ENCODE measurements at regions not wholly inside any gene's neighbourhood (a gene's known extent, or its start where the extent isn't known, plus 50 kb on each side); places are given as distances from the start of the nearest gene placed in this dataset.
"Not testable (repeated sequence)": the region's sequence is repeated elsewhere in the genome, so short reads cannot be mapped to it uniquely, and the experiment has no call there.

DNA sequence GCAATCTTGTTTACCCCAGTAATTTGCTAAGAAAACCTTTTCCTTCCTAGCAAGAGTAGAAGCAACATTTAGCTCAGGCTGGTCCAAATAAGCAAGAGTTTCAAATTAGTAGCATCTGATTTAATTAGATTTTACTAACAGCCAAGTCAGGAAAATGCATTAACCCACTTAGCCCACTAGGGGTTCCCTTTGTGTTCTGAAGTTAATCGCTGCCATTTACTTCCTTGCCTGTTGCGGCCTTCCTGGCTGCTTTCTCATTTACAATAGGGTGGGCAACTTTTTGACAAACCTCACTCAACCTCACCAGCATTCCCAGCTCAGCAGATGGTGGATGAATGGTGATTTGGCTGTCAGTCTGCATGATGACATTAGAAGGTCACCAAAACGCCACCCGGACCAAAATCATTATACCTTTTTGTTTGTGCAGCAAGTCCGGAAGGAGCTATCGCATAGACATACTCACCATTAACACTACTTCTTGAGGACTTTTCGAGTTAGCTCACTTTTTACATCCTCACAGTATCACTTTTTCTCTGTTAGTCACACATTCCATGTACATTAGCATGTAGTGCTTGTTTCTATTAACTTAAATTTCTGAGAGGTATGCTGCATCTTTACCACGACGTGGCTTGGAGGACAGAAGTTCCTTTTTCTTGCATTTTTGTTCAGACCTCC lies 101.5 kb upstream of the SETBP1 start:
- peak in 1 of 3 experiments; percentile 43 for DNase-seq

DNA sequence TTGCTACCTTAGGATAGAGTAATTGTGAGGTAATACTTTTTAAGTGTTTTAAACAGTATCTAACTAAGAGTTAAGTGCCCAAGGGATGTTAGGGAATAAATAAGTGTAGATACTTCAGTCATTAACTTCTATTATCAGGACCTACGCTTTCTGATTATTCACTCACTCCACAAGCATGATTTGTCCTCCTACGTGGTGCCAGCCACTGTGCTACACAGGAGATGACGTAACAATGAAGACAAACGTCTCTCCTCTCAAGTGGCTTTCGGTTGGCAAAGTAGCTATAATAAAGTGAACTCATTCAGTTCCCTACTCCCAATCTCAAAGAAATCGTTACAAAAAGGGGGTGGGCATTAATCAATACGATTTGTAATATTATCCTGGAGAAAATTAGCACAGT lies 100.9 kb upstream of the SETBP1 start:
- no peak for DNase-seq

DNA sequence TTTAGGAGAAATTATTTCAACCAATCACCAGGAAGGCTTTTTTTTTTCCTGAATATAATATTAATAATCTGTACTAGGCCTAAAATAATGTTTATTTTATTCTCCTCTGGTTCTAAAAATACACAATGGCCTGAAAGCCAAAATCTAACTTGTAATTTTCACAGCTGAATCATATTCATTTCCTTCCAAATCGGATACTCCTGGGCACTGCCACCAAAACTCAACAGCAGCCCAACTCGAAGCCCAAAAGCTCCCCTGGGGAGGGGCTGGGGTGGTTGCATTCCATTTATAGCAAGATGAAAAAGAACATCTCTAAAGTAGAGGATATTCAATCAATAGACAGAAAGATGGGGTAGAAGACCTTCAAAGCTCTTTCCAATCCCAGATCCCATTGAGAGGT lies 100.5 kb upstream of the SETBP1 start:
- DNase-seq = no peak

DNA sequence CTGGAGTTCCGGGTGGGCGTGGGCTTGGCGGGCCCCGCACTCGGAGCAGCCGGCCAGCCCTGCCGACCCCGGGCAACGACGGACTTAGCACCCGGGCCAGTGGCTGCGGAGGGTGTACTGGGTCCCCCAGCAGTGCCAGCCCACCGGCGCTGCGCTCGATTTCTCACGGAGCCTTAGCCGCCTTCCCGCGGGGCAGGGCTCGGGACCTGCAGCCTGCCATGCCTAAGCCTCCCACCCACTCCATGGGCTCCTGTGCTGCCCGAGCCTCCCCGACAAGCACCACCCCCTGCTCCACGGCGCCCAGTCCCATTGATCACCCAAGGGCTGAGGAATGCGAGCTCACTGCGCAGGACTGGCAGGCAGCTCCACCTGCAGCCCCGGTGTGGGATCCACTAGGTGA lies 99.9 kb upstream of the SETBP1 start:
- DNase-seq = not testable (repeated sequence)

DNA sequence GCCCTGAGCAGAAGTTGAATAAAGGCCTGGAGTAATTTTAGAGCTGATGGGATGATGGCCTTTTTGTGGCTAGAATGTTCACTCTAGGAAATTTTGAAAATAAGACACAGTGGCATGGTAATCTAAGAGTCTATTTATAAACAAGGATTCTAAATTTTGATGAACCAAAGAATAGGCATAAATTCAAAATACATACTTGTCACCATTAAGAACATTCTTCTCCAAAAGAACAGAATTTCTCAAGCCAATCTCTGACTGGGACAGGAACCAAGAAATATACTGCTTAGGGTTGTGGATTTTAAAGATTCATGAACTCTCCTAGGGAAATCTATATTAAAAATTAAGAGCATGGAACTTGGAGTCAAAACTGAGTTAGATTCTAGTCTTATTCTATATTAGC lies 98.2 kb upstream of the SETBP1 start:
- no peak for DNase-seq

DNA sequence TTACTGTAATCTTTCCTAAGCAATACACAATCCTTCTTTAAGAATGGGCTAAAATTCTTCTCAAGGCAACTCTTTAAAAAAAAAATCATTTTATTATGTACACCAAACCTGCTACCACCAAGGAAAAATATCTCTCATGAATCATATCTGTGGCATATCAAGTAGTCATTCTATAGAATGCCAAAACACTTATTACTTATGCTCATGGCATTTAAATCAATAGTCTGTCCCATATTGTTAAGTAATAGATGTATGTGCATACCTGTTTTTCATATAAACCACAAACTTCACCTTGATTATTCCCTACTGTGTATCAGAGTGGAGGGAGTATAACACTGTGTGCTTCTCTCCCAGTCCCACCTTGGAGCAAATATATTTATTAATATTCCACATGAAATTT lies 95.8 kb upstream of the SETBP1 start:
- DNase-seq = no peak

DNA sequence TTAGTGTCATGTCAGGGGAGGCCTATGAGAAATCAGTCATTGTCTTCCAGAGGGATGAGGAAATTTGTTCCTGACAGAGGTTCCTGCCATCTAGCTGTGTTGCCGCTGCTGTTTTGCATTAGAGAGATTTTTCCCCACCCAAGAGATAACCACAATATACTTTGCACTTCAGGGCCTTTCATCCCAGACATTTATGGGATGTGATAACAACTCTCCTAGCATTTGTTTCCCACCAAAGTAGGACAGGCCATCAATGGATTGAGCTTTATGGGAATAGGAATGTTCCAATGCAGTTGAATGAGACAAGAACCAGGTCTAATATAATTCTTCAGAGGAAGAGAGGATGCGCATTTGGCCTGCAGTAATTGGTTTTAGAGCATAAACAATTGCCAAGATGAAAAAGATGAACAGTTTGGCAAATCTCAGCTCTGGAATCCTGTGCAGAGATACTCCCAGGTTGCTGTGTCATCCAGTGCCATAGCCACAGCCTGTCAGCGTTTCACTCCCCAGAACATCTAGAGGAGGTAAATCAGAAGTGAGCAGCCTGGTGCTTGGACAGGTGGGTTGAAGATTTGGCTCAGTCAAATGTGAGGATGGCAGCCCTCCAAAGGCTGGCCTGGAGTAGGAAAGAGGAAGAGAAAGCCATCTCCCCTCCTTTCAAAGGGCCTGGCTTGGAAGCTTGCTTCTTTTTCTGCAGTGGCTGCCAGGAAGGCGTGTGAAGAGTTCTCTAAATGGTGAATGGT lies 93.7 kb upstream of the SETBP1 start:
- DNase-seq = no peak

DNA sequence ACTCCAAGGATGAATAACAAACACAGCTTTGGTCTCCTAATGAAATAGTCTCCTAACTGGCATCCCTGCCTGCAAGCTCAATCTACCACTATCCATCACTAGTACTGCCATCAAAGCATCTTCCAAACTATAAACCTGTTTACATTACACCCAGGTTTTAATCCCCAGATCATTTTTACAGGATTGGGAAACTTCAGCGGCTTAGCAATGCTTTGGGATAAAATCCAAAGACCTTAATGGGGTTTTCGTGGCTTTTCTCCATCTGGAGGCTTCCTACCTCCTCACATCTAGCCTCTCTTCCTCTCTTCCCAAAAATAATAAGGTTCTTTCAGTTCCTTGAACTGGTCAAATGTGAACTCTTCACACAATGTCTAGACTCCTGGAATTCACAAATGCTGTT lies 92.2 kb upstream of the SETBP1 start:
- DNase-seq = no peak

DNA sequence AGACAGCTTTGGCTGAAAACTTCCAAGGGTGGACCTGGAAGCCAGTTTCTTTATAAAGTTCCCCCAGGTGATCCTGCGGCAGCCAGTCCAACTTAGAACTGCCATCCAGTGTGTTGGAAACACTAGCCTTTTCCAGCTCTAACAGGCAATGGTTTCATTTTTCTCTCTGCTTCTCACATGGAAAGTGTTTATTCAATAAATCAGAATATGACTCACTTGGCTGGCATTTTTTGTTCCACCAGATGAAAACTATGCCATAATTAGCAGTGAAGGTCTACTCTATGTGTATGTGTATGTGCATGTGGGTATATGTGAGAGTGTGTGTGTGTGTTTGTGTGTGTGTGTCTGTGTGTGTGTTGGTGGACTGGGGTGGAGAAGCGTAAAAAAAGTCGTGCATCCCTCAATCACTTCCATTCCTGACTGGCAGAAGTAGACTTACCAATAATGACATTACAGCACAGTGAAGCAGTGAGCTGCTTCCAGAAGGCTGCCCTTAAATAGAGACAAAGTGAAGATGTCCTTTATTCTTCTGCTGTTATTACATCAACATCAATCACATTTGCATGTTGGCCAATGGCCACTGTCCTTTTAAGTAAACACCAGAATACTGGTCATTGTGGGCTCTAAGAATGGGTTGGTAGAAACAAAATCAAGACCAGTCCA lies 90.9 kb upstream of the SETBP1 start:
- DNase-seq = no peak

DNA sequence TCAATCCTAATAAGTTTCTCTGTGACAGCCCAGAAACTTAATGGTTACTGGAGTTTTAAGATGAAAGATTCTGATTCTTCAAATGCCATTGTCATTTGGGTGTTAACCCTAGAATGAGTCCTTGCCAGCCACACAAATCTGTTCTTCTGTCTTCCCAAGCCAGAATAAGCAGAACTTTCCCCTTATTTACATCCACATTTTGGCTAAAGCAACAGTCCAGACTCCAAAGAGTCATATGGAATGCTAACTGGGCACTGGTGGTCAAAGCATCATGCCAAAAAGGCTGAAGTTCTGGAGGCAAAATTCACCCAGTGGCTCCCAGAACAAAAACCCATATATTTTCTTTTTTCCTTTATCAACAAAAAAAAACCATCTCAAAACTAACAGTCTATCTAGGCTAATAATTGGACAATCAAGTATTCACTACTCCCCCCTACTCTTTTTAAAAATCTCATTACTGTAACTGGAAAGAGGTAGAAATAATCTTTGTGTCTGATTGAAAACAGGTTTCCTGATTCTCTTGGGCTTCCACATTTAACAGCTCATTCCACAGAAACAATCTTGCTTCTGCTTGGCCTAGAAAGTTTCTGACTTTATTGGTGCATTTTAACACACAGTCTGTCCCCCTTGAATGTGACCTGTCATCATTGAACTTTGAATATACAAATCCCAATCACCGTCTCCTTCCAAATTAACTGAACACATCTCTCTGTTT lies 89.6 kb upstream of the SETBP1 start:
- DNase-seq = no peak

DNA sequence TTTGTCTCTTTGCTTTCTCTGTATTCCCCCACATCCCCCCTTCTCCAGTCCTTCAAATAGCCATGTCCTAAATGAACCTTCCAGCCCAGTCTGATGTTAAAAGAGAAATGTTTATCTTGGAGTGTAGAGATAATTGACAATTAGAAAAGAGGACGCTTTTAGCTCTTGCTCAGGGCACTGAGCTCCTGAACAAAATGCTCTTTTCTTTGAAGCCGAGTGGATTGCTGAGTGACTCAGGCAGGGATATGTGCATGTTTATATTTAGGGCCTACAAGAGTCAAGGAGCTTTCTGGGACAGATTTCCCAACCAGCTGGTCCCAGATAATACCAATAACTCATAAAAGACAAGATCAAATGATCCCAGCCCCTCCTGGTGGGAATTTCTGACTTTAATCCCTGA lies 88.0 kb upstream of the SETBP1 start:
- DNase-seq = peak in 2 of 3 experiments; percentile 3 to 39

DNA sequence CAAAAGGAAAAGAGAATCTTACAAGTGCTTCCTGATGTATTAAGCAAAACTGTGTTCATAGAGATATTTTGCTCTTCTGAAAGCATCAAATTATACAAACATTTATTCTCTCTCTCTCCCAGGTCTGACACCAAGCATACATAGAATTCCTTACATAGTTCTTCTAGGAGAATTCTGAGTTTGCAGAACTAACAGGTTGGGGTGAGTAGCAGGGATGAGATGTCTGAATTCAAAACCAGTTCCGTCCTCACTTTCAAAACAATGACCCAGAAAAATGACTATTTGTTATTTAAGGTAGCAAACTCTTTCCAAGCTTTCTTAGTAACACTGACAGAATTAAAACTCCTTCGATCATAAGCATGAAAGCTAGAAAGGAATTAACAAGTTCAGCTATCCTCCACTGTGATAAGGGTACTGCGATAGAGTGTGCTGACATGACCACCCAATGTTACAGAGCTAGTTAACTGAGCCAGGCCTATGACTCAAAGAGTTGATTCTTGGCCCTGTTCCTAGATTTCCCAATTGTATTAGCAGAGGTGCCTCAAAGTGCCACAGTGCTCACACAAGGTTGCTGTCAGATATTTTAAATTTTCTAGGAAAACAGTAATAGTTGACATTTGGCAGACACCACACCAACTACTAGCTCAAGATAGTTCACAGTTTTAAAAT lies 85.8 kb upstream of the SETBP1 start:
- no peak for DNase-seq

DNA sequence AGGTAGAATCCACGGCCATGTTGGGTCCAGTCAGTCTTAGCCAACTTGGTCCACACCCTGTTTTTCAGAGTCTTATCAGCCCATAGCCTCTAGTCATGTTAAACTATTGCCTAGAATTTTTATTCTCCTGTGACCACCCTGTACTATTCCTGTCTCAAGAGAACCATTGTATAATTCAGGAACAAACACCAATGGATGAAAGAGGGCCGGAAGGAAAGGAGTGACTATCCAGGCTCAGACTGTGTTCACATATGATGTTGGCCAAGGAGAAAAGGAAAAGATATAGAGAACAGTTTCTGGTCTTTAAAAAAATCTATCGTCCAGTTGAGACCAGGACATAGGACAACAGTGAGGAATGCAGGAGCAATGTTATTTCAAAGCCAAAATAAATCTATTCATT lies 82.9 kb upstream of the SETBP1 start:
- no peak for DNase-seq

DNA sequence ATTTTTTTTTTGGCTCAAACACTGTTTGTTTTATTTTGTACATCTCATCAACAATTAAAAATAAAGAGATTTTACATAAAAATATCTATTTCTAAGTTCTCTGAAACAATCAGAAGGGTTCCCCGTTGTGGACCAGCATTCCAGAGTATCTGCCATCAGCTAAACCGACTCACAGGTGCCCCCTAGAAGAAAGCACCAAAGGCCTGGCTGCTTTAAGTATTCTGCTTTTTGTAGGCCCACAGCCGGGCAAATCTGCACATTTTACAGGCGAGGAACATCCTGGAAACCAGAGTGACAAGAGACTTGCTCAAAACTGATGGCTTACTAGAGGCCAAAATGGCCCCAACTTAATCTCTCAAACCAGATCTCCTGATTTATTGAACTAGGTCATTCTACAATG lies 82.2 kb upstream of the SETBP1 start:
- no peak for DNase-seq

DNA sequence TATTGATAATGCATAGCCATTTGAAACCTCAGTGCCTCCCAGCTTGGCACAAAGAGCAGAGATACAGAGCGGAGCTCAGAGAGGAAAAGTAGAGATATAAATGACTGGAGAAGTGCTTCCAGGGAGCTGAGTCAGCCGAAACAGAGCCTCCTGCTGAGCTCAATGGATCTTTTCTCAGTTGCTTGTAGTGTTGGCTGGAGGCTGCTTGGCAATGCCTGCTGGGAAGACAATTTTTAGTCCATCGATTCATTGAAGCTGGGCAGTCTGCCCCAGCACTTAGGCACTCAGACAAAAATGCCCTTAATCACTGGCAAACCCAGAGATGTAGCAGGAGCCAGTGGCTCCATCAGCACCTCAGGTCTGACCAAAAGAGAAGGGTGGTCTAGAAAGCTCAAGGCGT lies 81.3 kb upstream of the SETBP1 start:
- DNase-seq = no peak

DNA sequence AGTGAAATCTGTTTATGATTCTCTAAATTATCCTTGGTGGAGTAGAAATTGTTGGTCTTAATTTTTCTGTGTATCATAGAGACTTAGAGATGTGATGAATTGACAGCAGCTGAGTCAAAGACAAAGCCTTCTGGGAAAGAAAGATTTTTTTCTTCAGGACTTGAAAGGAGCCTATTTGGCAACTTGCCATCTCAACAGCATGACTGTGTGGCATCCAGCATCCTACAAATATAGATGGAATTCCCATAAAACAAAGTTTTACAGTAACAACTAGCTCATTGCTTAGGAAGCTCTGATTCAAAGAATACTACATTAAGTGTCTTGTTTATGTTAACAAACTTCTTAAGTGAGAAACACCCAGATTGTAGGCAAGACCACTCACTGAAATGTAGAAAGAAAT lies 79.2 kb upstream of the SETBP1 start:
- peak in 1 of 3 experiments; percentile 40 for DNase-seq

DNA sequence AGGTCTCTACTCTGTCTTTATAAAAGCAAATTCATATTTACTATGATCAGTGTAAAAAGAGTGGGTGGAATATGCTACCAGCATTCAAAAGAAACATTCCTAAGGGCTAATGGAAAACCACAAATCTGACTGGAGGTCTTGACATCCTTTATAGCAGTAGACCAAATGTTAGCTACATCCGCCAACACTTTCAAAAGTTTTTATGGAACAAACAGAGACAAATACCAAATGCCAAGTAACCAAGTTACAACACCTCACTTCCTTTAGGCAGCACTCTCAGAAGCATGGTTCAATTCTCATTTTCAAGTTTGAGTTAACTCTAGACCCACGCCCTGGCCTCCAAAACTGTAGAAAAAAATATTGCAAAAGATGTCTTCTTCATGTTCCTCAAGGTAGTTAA lies 78.3 kb upstream of the SETBP1 start:
- no peak for DNase-seq

DNA sequence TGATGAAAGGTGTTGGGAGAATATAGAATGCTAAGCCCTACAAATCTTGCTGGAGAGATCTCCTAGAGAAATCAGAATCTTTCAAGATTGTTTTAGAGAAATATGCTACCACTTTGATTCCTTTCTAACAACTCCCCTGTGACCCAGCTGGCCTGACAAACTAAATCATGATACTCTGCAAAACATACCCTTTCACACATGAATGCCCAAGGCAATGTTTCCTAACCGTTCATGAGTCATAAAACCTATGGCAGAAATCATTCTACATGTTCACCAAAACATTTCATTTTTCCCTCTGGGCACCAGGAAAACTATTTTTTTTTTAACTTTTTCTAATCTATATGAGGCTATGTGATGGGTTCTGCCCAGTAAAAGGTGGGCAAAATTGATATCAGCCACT lies 77.8 kb upstream of the SETBP1 start:
- DNase-seq = no peak

DNA sequence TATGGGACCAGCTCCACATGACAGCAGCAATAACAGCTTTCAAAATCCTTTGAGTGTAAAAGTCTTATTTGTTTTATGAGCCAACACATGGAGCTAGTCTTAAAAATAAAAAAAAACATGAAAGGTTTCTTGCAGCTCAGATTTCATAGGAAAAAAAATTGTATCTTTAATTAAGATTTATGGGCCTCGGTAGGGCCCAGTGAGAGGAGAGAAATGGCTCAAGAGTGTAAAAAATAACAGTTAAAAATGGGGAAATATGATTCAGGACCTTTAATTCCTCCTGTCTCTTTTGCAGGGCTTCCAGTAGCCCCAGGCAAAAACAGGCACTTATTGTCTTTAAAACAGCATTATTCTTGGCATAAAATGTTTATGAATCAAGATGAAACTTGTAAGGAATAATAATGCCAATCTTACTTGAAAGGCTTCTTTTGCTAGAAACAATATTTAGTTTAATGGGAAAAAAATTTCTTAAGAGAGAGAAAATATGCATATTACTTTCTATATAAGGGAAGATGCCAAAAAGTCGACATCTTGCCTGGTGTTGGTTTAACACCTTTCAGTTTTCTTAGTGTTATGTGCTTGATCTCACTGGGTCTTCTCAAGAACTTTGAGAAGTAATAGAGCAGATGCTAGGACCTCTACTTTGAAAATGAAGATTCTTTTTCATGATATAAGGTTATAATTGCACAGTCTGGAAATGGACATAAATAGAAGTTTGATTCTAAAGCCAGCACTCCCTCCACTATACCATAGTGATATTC lies 71.3 kb upstream of the SETBP1 start:
- DNase-seq = peak in 1 of 3 experiments; percentile 26

DNA sequence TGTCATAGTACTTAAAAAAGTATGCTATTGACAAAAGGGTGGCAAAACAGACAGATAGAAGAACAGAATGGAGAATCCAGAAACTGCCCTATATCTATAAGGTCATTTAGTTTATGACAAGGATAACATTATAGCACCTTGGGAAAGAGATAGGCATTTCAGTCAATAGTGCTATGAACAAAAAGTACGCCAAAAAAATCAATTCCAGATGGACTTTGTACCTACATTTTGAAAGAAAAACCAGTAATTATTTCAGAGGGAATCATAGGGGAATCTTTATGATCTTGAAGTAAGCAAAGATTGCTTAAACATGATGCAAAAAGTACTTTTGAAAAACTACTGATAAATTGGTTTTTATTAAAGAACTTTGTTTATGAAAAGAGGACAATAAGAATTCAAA lies 59.9 kb upstream of the SETBP1 start:
- DNase-seq = no peak

DNA sequence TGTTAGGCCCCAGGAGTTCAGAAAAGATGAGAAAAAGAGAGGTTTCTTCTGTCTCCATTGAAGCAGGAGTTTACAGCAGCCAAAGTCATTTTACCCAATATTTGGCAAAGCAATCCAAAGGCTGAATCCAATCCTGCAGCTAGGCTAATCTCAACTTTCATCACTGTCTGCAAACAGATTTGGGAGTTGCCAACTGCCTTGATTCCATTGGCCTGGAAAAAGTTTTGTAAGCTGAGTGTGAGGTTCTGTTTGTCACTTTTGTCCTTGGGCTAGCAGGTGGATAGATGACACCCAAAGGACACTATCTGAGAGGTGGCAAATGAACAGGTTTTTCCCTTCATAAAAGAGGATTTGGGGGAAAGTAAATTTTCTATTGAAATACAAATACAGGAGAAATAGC lies 56.6 kb upstream of the SETBP1 start:
- no peak for DNase-seq

DNA sequence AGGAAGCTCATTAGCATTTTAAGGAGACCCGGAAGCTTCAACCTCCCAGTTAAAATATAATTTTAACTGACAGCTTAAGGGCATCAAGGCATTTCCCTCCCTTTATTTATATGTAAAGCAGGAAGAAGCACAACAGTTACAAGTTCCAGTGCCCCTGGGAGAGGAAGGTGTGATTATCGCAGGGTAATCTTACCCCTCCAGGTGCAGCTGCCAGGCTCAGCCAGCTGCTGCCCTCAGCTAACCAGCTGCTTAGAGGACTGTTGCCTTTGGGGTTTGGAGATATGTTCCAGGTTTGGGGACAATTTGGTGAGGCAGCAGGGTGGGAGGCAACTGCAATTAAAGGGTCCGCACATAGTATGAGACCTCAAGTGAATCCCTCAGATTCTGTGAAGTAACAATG lies 55.3 kb upstream of the SETBP1 start:
- DNase-seq = peak in 2 of 3 experiments; percentile 40 to 63
